ENCODE measurements at regions not wholly inside any gene's neighbourhood (a gene's known extent, or its start where the extent isn't known, plus 50 kb on each side); places are given as distances from the start of the nearest gene placed in this dataset.

- H3K36me3 Mint-ChIP-seq (ENCODE audit: insufficient read depth), result peaks cover 1% of the 10 kb centered on the region
- no peak for DNase-seq (ENCODE audit: low spot score, unreplicated experiment)
- no peak overlapping the region for H3K27ac Mint-ChIP-seq
- TF ChIP-seq CTCF (IDR thresholded peaks at IDR 0.05; ENCODE audit: unreplicated experiment), result no peak
- no peak overlapping the region for H3K4me3 Mint-ChIP-seq (ENCODE audit: low read depth)
- peaks cover 8% of the 10 kb centered on the region for H3K4me1 Mint-ChIP-seq (ENCODE audit: low read depth)
- H3K9me3 Mint-ChIP-seq (ENCODE audit: low read depth), result peaks cover 4% of the 10 kb centered on the region
- peaks cover 7% of the 10 kb centered on the region for H3K27me3 Mint-ChIP-seq
These were observed 103.7 kb upstream of the MAX start for GRCh38 chr14:65206078-65206447.

DNA sequence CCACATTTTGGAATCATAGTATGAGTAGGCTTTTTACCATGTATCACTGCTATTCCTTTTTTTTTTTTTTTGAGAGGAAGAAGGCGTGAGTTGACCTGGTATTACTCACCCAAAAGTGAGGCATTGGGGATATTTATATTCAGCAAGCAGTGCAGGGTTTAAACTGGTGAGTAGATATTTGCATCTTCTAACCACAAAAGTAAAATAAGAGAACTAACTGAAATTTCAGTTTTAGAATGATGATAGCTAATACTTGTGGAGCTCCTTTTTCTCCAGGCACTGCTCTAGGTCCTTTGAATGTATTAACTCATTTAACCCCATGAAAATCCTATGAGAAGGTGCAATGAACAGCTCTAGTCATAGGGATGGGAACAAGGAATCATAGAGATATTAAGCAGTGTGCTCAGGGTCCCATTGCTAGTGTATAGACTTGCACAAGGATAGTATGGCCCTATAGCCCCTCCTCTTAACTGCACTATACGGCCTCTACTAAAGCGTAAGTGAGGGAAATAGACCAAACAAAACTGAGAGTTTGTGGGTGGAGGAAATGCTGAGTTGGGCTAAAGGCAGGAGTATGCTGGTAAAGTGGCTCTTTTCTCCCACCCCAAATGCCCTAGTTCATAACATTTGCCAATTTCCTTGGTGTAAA is 104.3 kb upstream of the MAX start:
- Mint-ChIP-seq H3K36me3 (ENCODE audit: insufficient read depth) (peaks cover 1% of the 10 kb centered on the region), H3K9me3 (ENCODE audit: low read depth) (peaks cover 4% of the 10 kb centered on the region), H3K4me3 (ENCODE audit: low read depth) (no peak overlapping the region), H3K4me1 (ENCODE audit: low read depth) (peaks cover 8% of the 10 kb centered on the region), H3K27me3 (peaks cover 7% of the 10 kb centered on the region), H3K27ac (no peak overlapping the region)
- TF ChIP-seq CTCF (IDR thresholded peaks at IDR 0.05; ENCODE audit: unreplicated experiment), result no peak
- no peak for DNase-seq (ENCODE audit: low spot score, unreplicated experiment)

DNA sequence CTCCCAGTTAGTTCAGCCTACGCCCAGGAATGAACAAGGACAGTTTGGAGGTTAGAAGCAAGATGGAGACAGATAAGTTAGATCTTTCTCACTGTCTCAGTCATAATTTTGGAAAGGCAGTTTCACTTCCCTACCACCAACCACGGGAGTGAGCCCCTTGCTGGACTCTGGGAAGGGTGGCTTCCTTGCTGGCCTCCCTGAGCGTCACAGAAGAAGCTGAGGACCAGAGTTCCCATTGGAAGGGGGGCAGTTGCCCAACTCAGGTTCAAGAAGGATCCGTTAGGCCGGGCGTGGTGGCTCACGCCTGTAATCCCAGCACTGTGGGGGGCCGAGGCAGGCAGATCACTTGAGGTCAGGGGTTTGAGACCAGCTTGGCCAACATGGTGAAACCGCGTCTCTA is 106.2 kb upstream of the MAX start:
- no peaks in the 10 kb centered on the region for H3K9me3 Mint-ChIP-seq (ENCODE audit: low read depth)
- no peak for TF ChIP-seq CTCF (IDR thresholded peaks at IDR 0.05; ENCODE audit: unreplicated experiment)
- no peak overlapping the region for H3K4me3 Mint-ChIP-seq (ENCODE audit: low read depth)
- no peak overlapping the region for H3K27ac Mint-ChIP-seq
- no peaks in the 10 kb centered on the region for H3K36me3 Mint-ChIP-seq (ENCODE audit: insufficient read depth)
- DNase-seq (ENCODE audit: low spot score, unreplicated experiment), result no peak
- peaks cover 7% of the 10 kb centered on the region for H3K27me3 Mint-ChIP-seq
- peaks cover 16% of the 10 kb centered on the region for H3K4me1 Mint-ChIP-seq (ENCODE audit: low read depth)

GRCh38 chr14:65210118-65210821 is 108.0 kb upstream of the MAX start:
- Mint-ChIP-seq H3K27ac (no peak overlapping the region), H3K4me3 (ENCODE audit: low read depth) (no peak overlapping the region), H3K4me1 (ENCODE audit: low read depth) (peaks cover 14% of the 10 kb centered on the region), H3K27me3 (peaks cover 7% of the 10 kb centered on the region), H3K36me3 (ENCODE audit: insufficient read depth) (no peaks in the 10 kb centered on the region), H3K9me3 (ENCODE audit: low read depth) (no peaks in the 10 kb centered on the region)
- TF ChIP-seq CTCF (IDR thresholded peaks at IDR 0.05; ENCODE audit: unreplicated experiment), result no peak
- DNase-seq (ENCODE audit: low spot score, unreplicated experiment), result no peak

- Mint-ChIP-seq H3K4me1 (ENCODE audit: low read depth) (peaks cover 14% of the 10 kb centered on the region), H3K4me3 (ENCODE audit: low read depth) (no peak overlapping the region), H3K9me3 (ENCODE audit: low read depth) (no peaks in the 10 kb centered on the region), H3K36me3 (ENCODE audit: insufficient read depth) (no peaks in the 10 kb centered on the region), H3K27me3 (peaks cover 7% of the 10 kb centered on the region), H3K27ac (no peak overlapping the region)
- no peak for DNase-seq (ENCODE audit: low spot score, unreplicated experiment)
- TF ChIP-seq CTCF (IDR thresholded peaks at IDR 0.05; ENCODE audit: unreplicated experiment), result no peak
These were observed 108.5 kb upstream of the MAX start for GRCh38 chr14:65210822-65211182.

All from progenitor cell of endocrine pancreas (in vitro differentiated cells).